ENCODE measurements at regions not wholly inside any gene's neighbourhood (a gene's known extent, or its start where the extent isn't known, plus 50 kb on each side); places are given as distances from the start of the nearest gene placed in this dataset.
"Not testable (repeated sequence)": the region's sequence is repeated elsewhere in the genome, so short reads cannot be mapped to it uniquely, and the experiment has no call there.

DNA sequence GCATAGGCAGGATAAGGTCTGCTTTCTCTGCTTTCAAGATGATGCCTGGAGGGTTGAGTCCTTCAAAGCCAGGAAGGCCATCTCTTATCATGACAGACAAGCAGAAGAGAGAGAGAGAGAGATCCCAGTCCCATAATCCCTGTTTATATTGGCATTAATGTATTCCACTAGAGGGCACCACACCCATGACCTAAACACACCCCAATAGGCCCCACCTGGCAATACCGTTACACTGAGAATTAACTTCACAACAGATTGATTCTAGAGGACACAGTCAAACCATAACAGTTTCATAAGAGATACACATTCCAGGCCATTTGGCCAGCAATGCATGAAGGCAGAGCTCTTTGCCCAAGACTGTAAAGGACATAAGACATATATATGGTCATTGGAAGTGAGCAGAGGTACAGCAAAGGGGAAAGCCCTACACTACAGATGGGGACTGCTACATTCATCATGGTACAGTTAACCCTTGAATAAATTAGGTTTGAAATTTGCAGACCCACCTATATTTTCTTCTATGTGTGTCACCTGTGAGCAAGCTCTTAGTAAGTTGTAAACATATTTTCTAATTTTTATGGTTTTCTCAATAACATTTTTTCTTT is 1516.1 kb downstream of the RPIA start:
- ChIA-PET CTCF (no interaction called here), POLR2A (no interaction called here)
- TF ChIP-seq, protein P1, sequence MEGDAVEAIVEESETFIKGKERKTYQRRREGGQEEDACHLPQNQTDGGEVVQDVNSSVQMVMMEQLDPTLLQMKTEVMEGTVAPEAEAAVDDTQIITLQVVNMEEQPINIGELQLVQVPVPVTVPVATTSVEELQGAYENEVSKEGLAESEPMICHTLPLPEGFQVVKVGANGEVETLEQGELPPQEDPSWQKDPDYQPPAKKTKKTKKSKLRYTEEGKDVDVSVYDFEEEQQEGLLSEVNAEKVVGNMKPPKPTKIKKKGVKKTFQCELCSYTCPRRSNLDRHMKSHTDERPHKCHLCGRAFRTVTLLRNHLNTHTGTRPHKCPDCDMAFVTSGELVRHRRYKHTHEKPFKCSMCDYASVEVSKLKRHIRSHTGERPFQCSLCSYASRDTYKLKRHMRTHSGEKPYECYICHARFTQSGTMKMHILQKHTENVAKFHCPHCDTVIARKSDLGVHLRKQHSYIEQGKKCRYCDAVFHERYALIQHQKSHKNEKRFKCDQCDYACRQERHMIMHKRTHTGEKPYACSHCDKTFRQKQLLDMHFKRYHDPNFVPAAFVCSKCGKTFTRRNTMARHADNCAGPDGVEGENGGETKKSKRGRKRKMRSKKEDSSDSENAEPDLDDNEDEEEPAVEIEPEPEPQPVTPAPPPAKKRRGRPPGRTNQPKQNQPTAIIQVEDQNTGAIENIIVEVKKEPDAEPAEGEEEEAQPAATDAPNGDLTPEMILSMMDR (IDR thresholded peaks at IDR 0.05; ENCODE audit: insufficient read depth, low read length, missing control alignments): no peak
- no peak overlapping the region for H3K4me3 ChIP-seq (ENCODE audit: low read depth, low read length)
- DNase-seq (ENCODE audit: low read depth, low spot score): no peak

DNA sequence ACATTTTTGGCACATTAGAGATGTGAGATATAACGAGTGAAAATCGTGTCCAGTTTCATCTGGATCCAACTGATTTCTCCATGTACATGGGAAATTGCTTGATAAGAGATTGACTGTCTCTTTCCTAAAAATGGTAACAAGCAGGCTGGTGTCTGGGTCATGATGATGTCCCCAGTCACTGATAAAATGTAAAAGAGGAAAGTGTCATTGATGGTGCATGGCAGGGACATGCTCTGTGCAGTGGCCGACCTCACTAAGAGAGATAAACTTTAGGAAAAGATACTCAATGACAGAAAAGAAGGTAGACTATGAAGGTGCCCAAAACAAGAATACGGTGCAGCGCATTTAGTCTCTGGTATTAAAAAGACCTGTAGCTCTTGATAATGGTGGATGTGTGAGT is 1517.5 kb downstream of the RPIA start:
- CTCF ChIA-PET: no interaction called here
- H3K4me3 ChIP-seq (ENCODE audit: low read depth, low read length): no peak overlapping the region
- TF ChIP-seq, protein P1 (IDR thresholded peaks at IDR 0.05; ENCODE audit: insufficient read depth, low read length, missing control alignments): no peak
- DNase-seq (ENCODE audit: low read depth, low spot score): no peak
- POLR2A ChIA-PET: no interaction called here

DNA sequence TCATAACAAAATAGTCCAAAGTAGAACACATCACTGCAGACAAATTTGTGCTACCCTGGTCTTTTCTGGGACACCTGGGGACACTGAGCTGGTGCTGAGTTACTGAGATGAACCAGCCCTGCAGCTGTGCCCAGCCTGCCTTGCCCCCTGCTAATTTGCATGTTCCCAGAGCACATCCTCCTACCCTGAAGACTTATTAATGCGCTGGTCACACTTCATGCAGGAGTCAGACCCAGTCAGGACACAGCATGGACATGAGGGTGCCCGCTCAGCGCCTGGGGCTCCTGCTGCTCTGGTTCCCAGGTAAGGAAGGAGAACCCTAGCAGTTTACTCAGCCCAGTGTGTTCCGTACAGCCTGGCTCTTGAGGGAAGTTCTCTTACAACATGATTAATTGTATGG is 1518.3 kb downstream of the RPIA start:
- POLR2A ChIA-PET: no interaction called here
- CTCF ChIA-PET: no interaction called here
- H3K4me3 ChIP-seq (ENCODE audit: low read depth, low read length): no peak overlapping the region

DNA sequence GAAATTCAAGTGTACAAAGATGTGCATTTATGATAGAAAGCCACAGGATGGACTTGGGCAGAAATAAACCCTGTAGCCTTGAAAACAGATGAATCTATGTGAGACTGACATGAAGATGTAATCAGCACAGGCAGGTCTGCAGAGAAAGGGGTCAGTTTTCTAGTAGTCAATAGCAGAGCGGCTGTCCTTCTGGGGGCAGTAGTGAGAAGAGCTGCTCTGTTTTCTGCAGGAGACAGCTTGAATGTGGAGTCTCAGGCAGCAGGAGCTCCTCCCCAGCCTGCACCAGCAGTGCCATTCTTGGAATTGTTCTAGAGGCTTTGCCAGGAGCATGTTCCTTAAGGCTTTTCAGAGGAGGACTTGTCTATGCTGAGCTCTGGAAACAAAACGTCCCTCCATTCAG is 1524.4 kb downstream of the RPIA start:
- DNase-seq (ENCODE audit: low read depth, low spot score); H3K4me3 ChIP-seq (ENCODE audit: low read depth, low read length); CTCF ChIA-PET; POLR2A ChIA-PET: not testable (repeated sequence)

More for the DNA sequence above, 1518.3 kb downstream of the RPIA start:
- TF ChIP-seq, protein P1 (IDR thresholded peaks at IDR 0.05; ENCODE audit: insufficient read depth, low read length, missing control alignments): no peak
- DNase-seq (ENCODE audit: low read depth, low spot score): no peak

DNA sequence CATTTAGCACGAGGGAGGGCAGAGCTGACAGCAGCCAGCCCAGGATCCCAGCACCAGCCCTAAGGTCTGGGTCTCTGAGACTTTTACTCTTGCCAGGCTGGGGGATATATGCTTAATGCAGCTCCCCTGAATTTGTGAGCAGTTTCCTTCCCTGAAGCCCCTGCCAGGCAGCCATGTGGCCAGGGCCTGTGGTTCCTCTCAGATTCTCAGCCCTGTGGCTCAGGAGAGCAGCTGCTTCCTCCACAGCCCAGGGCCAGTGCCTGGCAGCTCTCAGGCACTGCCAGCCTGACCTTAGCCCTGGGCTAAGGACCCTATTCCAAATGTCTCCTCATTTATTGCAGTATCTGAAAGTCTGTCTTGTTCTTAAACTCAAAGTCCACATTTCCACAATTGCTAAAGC is 1525.3 kb downstream of the RPIA start:
- CTCF ChIA-PET; DNase-seq (ENCODE audit: low read depth, low spot score); POLR2A ChIA-PET; H3K4me3 ChIP-seq (ENCODE audit: low read depth, low read length): not testable (repeated sequence)

DNA sequence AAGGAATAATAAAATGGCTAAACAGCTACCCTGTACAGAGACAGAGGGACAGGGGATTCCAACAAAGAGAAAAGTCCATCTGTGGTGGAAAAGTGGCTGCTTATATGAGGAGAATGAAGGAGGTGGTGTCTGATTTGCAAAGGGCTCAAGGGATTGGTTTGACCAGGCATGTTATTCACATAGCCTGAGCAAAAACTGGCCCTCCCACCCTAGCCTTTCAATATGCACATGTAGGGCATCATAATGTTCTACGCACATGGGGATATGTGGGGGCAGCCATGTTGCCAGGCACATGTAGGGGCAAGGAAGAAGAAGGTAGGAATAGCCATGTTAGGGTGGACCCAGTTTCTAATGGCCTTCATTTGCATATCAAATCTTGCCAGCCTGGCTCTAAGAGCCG is 1527.1 kb downstream of the RPIA start:
- DNase-seq (ENCODE audit: low read depth, low spot score); H3K4me3 ChIP-seq (ENCODE audit: low read depth, low read length); POLR2A ChIA-PET; CTCF ChIA-PET: not testable (repeated sequence)

DNA sequence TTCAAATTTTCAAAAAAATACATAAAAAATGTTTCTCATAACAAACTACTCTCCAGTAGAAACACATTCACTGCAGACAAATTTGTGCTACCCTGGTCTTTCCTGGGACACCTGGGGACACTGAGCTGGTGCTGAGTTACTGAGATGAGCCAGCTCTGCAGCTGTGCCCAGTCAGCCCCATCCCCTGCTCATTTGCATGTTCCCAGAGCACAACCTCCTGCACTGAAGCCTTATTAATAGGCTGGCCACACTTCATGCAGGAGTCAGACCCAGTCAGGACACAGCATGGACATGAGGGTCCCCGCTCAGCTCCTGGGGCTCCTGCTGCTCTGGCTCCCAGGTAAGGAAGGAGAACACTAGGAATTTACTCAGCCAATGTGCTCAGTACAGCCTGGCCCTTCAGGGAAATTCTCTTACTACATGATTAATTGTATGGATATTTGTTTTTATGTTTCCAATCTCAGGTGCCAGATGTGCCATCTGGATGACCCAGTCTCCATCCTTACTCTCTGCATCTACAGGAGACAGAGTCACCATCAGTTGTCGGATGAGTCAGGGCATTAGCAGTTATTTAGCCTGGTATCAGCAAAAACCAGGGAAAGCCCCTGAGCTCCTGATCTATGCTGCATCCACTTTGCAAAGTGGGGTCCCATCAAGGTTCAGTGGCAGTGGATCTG is 1529.3 kb downstream of the RPIA start:
- CTCF ChIA-PET; H3K4me3 ChIP-seq (ENCODE audit: low read depth, low read length); DNase-seq (ENCODE audit: low read depth, low spot score); POLR2A ChIA-PET: not testable (repeated sequence)

DNA sequence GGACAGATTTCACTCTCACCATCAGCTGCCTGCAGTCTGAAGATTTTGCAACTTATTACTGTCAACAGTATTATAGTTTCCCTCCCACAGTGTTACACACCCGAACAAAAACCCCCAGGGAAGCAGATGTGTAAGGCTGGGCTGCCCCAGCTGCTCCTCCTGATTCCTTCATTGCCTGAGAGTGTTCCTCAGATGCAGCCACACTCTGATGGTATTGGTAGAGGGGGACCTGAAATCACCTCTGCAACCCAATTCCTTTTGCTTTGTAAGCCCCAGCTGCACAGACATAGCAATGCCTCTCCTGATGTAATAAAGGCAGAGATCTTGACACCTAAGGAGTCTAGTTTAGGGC is 1529.8 kb downstream of the RPIA start:
- ChIA-PET POLR2A (no interaction called here), CTCF (no interaction called here)
- DNase-seq (ENCODE audit: low read depth, low spot score): no peak
- no peak overlapping the region for H3K4me3 ChIP-seq (ENCODE audit: low read depth, low read length)
- TF ChIP-seq, protein P1 (IDR thresholded peaks at IDR 0.05; ENCODE audit: insufficient read depth, low read length, missing control alignments): no peak

DNA sequence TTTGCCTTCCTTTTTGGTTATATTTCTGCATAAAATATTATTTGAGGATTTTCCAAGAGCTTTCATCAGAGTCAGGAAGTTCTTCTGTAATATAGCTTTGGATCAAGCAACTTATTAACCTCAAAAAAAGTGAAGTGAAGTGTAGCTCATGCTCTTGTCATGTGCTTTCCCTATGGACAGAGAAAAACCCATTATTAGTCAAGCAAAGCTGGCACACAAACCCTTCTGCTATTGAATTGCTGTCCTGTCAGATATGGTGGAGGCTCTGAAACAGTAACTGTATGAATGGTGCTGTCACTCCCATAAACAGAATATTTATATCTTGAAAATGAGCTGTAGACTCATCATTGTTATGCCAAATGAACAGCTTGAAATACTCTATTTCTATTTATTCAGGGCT is 1533.3 kb downstream of the RPIA start:
- POLR2A ChIA-PET; CTCF ChIA-PET; H3K4me3 ChIP-seq (ENCODE audit: low read depth, low read length); DNase-seq (ENCODE audit: low read depth, low spot score): not testable (repeated sequence)

DNA sequence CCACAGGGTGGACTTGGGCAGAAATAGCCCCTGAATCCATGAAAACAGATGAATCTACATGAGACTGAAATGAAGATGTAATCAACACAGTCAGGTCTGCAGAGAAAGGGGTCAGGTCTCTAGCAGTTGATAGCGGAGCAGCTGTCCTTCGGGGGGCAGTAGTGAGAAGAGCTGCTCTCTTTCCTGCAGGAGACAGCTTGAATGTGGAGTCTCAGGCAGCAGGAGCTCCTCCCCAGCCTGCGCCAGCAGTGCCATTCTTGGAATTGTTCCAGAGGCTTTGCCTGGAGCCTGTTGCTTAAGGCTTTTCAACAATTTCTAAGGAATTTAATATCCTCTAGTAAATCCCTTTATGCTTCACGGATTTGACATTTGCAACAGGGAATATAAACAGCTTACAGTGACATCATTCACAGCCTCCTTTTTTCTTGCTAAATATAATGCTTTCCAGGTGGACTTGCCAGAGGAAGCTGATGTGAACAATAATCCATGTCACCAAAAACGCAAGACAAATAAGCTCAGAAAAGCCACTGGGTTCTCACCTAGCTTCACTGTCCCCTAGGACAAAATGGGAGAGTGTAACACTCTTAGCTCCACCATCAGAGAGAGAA is 1535.1 kb downstream of the RPIA start:
- H3K4me3 ChIP-seq (ENCODE audit: low read depth, low read length); DNase-seq (ENCODE audit: low read depth, low spot score); POLR2A ChIA-PET; CTCF ChIA-PET: not testable (repeated sequence)

DNA sequence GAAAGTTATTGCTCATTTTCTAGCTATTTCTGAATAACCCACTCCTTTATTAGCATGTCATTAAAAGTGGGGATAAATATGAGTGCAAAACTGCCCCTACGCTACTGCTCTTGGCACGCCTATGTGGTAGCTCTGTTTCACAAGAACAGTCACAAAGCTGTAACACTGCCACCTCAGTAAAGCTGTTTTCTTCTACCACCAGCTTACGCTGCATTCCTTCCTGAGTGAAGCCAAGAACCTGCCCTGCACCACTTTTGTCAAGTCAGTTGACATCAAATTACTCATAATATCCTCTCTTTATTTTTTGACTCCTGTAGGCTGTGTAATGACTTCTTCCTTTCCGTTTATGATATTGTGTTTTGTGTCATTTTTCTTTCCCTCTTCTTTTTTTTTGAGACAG is 1539.7 kb downstream of the RPIA start:
- H3K4me3 ChIP-seq (ENCODE audit: low read depth, low read length); DNase-seq (ENCODE audit: low read depth, low spot score); CTCF ChIA-PET; POLR2A ChIA-PET: not testable (repeated sequence)

DNA sequence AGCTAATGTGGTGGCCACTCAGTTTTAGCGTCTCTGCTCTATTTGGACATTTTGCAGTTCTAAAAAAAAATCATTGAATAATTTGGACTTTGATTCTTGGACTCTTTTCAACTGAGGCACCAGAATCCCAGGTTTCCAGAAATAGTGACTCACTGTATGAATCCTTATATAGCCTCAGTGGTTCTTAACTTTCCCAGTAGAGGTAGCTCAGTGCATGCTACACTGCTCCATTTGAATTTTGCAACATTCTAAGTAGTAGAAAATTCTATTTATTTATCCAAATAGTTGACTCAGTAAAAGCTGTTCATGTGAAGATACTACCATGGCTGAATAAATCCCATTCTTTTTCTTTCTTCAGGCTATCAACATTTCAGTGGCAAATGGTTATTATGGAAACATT is 1544.0 kb downstream of the RPIA start:
- POLR2A ChIA-PET; CTCF ChIA-PET; H3K4me3 ChIP-seq (ENCODE audit: low read depth, low read length); DNase-seq (ENCODE audit: low read depth, low spot score): not testable (repeated sequence)
